NCI-H1436 treated with DMSO at 0.1 percent for 48 hours (cell line): ENCODE measurements at regions not wholly inside any gene's neighbourhood (a gene's known extent, or its start where the extent isn't known, plus 50 kb on each side); places are given as distances from the start of the nearest gene placed in this dataset.

ENCODE experiments used
- DNase-seq: peaks from one replicate; lab custom pipeline; 2025; lab: John Stamatoyannopoulos, UW

DNA sequence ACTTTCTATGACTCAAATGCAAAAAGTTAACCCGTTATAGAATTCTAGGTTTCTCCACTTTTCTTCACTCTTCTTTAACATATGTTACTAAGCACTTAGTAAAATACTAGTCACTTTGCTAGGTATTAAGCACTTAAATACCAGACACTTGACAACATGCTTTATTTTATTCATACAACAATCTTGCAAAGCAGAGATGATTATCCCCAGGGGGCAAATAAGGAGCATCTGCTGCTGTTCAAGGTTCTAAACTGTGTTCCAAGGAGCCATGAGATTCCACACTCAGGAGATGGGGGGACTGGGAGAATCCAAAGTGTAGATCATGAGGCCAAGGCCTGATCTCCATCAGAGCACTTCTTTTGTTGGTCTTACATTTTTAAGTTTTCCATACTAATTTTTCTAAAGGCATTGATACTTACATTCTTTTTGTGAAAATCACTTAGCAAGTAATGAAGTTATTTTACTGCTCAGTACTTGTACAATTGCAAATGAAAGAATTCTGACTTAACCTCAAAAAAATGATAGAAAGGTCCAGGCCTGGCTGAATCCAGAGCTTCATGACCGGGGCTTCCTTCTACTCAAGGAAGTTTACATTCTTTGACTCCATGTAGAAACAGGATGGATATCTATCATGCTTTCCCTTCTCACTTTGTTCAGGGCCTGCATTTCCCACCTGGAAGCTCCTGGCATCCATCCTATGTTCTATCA lies 504.4 kb upstream of the WWC1 start:
- DNase-seq: no peak

DNA sequence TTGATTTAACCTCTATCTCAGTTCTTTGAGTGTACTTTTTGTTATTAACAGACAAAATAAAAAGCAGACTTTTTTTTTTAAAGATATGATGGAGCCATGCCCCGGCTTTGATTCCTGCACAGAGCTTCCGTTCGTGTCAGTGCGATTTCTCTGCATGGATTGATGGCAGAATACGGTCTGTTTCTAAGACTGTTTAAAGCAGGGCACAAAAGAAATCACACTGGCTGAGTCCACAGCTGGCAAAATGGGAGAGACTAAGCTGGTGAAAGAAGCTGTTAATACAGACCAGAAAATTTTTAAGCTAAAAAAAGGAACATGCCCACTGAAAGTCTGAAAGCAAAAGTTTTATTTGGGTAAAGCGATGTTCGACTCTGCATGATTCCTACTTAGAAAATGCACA lies 501.4 kb upstream of the WWC1 start:
- DNase-seq: no peak

DNA sequence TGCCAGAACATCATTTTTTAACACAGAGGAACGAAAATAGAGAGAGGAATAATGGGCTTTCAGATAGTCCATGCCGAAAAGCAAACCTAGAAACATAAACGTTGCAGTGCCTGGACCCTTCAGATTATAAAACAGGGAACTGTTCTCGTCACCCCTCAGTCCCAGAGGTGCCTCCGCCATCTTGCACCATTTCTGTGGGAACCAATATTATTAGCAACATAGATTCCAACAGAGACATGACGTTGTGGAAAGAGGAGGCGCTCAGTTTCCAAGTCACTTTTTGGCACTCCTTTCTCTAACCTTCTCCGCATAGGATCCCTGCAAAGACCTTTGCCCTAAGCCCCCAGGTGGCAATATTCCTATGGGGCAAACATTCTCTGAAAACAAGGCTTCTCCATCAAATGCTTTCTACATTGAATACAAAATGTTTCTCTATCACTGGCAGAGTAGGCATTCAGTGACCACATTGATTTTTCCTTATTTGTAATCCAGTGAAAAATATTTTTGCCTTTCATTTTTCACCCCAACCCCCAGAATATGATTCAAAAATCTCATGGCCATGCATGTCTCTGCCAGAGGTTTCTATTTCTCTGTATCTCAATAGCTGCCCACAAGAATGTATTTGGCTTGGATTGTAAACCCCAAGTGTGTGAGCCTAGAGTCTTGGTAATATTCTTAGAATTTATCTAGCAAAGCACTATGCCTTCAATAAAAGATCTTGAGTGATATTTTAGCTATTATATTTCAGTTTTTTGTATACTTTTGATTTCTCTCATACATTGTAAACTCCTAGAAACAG lies 500.8 kb upstream of the WWC1 start:
- no peak for DNase-seq

DNA sequence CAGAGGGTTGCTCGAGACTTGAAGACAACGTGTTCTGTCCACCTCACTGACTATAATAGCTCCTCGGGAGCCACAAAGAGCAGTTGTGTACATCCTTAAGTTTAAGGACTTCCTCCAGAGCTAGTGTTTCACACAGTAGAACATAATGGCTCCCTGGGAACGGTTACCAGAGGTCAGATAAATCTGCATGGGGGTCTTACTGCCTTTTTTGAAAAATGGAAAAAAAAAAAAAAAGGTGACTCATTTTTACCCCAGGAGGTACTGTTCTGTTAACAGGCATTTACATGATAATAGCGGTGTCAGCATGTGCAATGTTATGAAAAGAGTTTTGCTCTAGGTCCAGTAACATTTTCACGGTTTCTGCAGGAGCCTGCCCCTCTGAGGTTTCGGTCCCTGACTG lies 498.9 kb upstream of the WWC1 start:
- no peak for DNase-seq

DNA sequence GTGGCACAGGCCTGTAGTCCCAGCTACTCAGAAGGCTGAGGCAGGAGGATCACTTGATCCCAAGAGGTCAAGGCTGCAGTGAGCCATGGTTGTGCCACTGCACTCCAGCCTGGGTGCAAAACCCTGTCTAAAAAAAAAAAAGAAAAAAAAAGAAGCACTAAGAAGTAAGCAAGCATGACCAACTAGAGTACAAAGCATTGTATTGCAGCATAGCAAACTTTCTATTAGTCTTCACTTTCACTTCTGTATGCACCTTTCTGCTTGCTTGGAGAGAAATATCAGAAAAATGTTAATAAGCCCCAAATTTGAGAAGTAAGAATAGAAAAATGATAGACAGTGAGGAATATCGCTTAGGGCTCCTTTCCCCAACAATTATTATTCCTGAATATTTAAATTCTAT lies 497.7 kb upstream of the WWC1 start:
- no peak for DNase-seq

DNA sequence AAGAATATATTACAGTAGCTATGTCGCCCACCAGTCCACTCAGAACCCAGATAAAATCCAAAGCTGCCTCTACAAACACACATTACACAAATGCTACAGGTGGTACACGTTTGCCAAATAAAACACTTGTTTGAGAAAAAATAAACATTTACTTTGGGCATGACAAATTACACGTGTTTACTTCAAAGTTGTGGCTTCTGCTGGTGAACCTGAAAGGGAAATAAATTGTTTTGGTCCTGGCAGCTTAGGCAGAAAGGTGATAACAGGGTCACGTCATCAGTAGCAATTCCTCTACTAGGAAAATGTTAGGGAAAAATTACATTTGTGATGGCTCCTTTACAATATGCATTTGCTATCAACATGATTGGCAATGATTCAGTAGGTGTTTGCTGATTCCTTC lies 497.3 kb upstream of the WWC1 start:
- DNase-seq: no peak

DNA sequence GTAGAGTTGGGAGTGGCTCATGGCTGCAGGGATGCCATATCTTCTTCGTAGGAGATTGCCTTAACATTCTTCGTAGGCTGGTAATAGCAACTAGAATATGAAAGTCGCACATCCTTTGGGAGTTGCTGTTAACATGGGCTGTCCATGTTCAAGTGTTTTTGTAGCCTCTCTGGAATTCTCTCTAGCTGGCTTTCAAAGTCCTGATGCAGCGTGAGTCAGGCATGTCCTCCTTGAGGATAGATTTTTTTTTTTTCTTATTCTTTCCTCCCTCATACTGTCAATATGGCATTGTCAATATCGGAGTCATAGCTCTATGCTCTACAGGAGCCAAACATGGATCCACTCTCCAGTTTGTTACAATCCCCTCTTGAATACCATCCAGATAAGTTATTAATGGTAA lies 494.8 kb upstream of the WWC1 start:
- no peak for DNase-seq

DNA sequence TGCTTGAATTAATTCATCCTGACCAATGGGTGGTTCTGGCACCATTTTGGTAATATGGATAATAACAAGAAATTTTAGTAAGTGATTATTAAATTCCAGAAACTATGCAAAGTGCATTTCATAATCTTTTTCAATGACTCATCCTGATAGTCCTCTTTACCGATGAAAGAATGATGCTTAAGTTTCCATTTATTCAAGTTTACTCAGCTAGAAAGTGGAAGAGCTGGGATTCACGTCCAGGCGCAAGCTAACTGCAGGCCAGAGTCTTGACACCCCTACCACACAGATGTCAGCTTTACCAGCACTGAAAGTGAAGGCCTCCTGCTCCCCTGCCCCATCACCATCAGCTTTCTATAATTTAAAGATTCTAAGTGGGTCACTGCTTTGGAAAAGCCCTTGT lies 493.5 kb upstream of the WWC1 start:
- no peak for DNase-seq

DNA sequence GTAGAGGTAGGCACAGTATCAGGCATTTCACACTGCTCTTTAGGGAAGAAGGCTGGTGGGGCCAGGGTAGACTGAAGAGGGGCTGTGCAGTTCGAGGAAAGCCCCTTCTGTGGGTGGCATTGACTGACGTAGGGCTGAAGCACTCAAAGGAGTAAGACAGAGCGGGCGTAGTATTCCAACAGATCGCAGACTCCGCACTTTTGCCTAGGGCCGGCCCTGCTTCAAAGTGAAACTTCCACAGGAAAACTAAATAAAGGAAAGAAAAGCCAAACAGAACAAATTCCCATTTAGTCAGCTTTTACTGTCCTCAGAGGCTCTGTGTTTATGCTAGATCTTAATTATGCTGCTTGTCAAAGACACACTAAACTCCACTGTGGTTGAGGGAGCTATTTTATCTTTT lies 493.0 kb upstream of the WWC1 start:
- DNase-seq: no peak

DNA sequence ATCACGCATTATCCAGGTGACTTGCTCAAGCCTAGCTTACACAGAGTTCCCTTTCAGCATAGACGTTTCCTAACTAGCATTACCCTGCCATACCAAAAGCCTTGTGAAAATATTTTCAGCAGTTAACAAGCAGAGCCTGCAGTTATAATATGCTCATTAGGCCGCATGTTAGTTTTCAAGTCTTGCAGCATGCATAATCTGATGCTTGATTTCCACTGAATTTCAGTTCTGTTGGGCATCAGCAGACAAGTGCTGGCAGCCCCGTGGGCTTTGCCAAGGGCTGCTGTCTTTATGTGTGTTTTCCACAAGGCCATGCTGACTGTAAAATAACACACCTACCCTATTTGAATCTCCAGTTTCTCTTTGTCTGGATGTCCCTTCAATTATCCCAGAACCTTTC lies 491.0 kb upstream of the WWC1 start:
- DNase-seq: no peak

DNA sequence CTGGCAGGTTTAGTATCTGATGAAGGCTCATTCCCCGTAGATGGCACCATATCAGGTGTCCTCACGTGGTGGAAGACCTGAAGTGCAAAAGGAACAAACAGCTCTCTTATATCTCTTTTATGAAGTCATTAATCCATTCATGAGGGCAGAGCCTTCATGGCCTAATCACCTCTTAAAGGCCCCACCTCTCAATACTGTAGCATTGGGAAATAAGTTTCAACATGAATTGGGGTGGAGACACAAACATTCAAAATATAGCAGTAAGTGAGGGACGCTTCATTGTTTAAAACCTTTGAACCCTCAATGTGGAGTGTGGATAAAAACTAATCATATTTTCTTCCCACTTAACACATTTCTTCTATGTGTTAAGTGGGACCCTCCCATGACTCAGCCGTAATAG lies 489.4 kb upstream of the WWC1 start:
- no peak for DNase-seq

DNA sequence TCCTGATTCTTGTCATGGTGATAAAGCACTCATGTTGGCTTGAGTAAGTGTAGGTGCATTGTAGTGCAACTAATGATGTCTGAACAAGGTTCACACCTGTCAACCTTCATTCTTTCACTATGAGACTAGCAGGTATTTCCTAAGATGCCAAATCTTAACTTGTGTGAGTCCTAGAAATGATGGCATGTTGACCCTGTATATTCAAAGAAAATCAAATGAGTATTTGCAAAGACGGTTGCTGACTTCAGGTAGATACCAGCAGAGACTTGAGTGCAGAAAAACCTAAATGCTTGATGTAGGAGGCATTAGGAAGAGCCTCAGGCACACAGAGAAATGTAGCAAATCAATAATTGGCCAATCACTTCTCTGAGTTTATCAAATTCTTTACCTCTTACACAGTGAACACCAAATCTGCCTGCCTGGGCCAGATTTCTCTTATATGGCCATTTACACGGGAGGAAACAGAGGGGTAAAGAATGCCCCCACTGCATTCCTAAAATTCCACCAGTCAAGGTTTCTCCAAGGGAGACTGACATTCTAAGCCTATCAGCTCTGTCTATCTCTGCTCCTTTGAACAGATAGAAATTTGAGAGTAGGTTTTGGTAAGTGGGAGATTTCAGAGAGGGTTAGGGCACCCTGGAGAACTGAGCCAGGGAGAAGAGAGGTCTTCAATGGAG lies 488.6 kb upstream of the WWC1 start:
- no peak for DNase-seq

DNA sequence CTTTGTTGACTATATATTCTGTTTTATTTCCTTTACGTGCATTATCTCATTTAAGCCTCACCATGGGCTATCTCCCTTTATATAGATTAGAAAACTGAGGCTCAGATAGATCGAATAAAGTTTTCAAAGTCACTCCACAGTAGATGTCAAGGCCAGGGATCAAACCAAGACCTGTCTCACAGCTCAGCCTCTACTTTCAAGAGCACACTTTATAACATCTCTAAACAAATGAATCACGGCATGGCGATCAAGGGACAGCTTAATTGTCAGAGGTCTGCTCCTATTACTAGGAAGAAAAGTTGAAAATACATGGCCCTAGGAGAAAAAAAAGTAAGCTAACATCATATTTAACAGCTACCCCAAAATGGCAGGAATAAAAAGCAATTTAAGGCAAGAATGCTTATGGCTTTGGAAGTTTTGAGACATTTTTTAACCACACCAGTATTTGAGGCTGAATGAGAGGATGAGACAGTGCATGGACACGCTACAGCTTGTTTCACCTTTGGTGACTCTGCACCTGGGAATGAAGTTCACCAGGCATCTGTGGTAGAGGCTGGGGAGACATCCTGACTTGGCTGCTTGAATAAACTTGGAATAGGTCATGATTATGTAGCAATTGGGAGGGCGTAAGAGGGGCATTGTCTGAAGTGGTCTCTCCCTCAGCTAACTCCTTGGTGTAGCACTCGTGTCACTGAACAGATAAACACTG lies 486.8 kb upstream of the WWC1 start:
- DNase-seq: no peak

DNA sequence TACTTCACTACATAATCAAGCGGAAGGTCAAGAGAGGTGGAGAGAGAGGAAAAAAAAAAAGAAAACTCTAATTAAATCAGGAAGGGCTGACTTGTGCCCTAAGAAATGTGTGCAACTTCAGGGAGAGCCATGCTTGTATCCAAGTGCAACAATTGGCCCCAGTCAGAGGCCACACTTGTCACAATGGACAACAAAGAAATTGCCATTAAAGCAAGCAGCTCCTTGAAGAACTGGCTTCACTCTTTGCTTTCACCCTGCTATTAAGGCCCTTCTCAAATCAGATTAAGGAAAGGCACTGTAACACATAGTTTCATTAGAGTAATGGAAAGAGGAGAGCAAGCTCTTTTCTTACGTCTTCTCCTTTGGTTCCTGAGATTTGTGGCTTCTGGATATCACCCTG lies 480.9 kb upstream of the WWC1 start:
- no peak for DNase-seq

DNA sequence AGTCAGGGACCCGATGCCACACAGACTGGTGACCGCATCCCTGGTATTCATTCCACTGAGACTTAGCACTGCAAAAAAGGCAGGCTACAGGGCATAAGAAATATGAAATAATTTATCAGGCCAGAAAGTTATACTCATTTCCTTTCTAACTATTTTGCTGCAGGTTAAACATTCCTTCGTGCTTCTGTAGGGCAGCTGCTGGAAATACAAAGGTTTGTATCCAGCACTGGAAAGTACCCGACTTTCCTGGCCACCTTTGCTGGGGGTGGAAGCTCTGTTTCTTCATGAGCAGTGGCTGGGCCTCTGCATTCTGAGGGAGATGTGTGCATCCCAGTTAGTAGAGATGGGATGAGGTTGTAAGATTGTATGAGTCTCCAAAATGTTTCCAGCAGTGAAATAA lies 478.6 kb upstream of the WWC1 start:
- DNase-seq: no peak

DNA sequence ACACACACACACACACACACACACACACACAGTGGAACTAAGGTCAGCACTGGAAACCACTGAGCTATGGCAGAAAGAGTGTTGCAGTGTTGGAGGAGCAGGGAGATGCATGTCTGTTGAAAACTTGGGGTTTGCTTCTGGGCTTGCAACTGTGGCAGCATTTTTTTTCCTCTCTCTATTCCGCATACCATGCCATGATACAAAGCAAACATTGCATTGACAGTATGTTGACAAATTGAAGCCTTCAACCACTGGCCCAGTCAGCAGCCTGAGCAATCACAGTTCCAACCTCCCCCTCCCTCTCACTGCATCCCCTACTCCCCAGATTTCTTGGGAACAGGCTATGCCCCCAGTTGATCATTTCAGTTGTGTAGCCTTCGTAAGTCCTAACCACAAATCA lies 478.1 kb upstream of the WWC1 start:
- no peak for DNase-seq

DNA sequence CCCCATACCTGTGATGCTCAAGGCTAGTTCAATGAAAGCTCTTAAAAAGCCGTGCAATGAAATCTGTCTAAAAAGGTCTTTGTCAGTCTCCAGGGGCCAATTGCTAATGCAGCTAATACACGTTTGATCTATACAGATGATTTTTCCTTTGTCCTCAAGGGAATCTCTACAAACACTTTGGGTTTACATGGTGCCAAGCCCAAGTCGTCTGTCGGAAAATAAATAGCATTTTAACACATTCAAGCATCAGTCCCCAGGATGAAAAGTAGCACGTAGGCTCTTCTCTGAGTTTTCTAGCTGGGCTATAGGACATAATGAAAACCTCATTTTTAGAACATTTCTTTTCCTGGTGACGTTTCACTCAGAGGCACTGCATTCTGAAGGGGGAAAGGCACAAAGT lies 477.4 kb upstream of the WWC1 start:
- no peak for DNase-seq

DNA sequence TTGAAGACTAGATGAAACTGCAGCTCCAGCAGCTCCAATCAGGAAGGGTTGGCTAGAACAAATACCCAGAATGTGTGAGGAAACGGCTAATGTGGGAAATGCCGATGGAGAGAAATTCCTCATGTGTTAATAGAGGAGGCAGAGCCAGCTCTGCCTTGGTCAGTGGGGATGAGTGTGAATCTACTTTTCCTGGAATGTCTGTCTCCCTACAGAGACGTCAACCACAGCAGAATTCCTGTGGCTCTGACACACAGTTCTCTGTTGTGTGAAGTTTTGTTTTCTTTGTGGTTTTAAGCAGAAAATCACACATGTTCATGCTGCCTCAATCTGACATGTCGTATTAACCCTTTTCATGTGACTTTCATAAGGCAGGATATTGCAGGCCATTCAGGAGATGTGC lies 476.6 kb upstream of the WWC1 start:
- DNase-seq: no peak

DNA sequence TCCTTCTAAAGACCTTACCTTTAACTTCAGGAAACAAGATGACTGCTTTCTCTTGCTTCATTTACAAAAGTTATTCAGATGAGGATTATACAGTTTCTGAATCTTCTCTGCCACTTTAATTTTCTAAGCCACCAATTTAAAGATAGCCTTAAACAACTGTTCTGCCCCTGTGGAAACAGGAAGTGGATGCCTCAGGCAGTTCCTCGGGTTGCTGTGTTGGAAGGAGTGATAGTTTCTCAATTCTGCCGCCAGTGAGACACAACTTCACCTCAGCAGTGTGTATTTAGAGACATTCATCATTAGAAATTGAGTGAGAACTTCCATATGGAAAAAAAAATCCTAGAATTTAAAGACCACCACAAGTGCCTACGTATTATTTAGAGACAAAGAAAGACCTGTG lies 475.1 kb upstream of the WWC1 start:
- no peak for DNase-seq

DNA sequence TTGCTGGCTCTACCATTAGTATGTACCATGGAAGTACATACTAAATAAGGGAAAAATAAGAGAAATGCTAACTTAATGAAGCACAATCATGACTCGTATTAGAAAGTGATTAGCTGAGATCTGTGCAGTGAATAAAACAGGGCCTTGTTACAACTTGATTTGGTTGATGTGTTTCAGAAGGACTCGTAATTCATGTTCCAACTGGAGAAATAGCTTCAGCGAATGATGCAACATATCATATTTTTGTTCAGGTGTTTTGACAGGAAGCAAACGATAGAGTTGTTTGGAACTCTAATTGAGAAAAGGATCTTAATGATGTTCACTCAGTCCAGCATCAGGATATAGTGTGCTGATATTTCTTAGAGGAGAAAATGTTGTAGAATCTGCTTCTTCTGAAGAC lies 474.6 kb upstream of the WWC1 start:
- DNase-seq: no peak

DNA sequence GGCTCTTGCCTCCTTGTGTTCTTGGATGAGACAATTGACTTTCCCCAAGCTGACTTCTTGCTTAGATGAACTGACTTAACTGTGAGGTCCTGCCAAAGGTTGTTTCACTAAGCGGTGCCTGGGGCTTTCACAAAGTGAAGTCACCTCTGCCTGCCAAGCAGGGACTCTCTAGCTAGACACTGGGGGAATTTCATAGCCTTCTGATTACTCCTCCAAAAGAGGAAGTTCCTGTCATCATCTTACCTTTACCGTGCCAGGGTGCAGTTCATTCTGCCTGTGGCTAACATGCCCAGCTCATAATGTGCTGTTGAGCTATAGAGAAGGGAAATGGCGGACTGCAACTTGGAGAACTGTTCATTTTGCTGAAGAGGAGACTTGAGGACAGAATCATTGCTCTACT lies 472.0 kb upstream of the WWC1 start:
- DNase-seq: no peak

DNA sequence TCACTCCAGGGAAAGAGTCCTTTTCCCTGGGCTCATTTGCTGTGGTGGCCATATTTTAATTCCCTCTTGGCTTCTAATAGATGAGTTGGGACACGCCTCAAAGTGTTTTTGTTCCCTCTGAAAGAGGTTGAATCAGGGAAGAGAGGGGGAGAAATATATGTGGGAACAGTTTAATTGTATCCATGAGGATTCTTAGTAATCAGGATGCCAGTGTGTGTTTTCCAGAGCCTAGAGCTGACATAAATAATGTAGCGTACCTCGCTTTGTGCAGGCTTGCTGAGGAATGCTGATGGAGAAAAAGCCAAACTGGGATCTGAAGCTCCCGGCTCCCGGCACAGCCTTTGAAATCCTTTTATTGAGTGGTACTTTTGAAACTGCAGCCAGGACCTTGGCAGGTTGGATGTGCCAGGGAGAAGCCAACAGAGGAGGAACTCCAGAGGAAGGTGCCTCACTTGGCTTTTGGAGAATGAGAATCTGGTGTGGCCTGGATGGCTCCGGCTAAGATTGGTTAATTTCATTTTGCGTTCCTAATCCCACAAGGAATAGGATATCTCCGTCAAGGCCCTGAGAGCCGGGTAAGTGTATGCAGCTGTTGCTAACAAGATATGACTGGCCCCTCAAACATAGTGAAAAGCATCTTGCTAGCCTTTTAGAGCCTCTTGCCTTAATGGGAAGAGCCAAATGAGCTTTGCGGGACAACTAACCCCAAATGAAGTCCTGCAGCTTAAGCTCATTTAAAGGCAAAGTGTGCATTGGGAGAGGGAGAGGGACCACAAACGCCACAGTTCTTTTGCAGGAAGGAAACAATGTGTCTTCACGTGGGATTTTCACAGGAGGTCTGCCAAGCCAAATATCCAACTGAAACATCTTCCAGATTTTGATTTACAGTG lies 471.1 kb upstream of the WWC1 start:
- no peak for DNase-seq
